HG02642 (cell line): ENCODE measurements at regions not wholly inside any gene's neighbourhood (a gene's known extent, or its start where the extent isn't known, plus 50 kb on each side); places are given as distances from the start of the nearest gene placed in this dataset.

ENCODE experiments used
- ATAC-seq: cut with Tn5 transposase; IDR thresholded peaks from one replicate; pipeline ENCODE4 v1.9.1; 2021; ENCODE audit warnings: mild to moderate bottlenecking; ENCODE audit not compliant: unreplicated experiment, poor library complexity

DNA sequence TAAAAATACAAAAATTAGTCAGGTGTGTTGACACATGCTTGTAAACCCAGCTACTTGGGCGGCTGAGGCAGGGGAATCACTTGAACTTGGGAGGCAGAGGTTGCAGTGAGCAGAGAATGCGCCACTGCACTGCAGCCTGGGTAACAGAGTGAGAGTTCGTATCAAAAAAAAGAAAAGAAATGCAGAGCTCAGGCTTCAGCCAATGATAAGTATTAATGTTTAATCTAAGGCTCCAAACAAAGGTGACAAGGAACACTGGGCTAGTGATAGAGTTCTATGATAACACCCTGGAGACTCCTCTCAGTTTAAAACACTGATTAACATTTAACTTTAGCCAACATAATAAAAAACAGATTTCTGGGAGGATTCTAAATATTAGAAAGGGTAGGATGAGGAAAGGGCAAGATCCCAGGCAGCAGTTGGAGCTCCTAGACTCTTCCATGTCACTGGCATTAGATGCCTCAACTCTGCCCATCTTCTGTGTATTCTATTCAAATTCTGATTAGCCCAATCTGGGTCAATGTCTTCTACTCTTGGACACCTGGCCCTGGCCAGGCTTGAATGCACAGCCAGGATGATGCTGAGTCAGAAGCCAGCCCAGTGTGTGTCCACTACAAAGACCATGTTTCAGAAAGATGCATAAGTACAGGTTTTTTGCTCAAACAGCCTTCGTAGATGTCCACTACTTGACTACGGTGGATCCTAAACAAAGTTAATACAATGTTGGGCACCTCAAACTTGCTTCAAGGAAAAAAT is 91.0 kb upstream of the FAM169A start:
- no peak for ATAC-seq

DNA sequence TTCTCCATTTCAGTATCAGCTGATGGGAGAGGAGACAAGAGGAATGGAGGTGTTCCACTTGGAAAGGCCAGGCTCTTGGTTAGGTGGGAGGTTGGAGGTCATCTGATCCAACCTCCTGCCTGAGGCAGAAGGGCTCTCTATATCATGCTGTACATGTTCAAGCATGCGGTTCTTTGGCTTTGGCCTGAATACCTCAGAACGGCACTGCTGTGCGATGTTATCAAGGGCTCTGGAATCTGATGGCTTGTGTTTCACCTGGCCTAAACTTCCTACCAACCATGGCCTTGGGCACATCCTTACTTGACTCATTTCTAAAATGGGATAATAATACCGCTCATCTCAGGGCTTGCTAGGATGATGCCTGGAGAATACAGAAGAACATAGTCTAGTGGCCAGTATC is 90.1 kb upstream of the FAM169A start:
- ATAC-seq = no peak

DNA sequence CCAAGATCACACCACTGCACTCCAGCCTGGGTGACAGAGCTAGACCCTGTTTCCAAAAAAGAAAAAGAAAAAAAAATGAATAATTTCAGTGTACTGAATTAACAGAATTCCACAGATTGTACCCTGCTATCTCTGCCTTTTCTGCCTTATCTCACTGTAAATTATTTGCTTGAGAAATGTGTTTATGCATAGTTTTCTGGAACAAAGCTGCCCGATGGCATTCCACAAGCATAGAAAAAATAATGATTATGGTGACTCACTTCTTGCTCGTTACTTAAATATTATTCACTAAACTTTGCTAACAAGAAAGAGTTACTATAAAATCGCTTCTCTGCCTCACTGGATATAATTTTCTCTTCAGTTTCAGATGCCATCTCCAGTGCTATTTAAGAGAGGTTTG is 88.7 kb upstream of the FAM169A start:
- ATAC-seq = no peak

DNA sequence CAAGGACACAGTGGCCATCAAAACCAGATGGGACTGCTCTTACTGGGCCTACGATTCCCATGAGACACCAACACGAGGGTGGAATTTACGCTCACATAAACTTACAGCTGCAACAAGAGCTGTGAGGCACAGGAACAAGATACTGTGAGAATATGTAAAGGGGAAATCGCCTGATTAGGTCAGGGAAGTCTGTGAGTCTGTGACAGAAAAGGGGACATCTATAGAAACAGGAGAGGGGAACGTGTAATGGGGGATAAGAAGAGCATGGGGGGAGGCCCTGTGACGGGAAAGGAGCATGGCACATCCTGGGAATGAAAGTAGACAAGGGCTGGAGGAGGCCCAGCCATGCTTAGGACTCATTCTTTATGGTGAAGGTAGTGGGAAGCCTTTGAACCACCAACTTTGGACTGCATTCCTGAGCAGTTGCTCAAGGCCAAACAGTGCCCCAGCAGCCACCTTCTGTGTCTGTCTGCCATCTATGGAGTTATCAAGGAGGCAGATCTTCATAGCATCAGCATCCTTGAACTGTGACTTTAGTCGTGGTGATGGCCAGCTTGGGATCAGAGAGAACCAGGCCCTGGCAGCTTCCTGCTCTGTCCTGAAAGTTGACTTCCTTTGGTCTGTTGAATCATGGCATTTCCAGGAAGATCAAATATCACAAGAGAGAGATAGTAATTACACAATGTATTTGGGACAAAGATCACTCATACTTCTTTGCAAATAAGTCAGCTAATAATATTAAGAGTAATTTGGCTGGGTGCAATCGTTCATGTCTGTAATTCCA is 87.9 kb upstream of the FAM169A start:
- ATAC-seq = no peak

DNA sequence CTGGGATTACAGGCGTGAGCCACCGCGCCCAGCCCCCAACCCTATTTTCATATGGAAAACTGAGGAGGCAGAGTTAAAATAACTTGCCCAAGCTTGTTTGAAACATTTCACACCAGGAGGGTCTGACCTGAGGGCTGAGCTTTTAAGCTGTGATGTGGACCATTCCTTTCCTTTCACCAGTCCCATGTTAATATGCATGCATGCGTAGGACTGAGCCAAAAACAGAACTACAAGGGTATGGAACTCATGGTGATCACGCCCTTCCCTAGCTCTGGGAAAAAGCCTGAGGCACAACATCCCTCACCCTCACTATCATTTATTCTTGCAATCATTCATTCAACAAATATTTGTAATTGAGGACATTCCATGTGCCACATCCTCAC is 87.4 kb upstream of the FAM169A start:
- no peak for ATAC-seq

DNA sequence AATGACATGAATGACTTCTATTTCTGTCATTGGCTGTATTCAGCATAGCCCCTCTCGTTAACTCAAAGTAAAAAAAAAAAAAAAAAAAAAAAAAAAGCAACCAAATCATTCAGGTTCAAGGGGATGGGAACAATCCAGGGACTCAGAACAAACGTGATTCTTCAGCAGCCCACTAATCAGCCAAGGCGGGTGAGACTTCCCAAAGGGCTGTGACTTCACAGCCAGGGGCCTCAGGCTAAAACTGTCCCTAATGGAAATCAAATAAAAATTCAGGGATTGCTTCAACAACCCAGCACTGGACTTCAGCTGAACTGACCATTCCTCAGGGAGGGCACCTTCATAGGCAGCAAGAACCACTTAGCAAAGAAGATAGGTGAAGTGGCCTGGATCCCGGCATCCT is 86.2 kb upstream of the FAM169A start:
- no peak for ATAC-seq

DNA sequence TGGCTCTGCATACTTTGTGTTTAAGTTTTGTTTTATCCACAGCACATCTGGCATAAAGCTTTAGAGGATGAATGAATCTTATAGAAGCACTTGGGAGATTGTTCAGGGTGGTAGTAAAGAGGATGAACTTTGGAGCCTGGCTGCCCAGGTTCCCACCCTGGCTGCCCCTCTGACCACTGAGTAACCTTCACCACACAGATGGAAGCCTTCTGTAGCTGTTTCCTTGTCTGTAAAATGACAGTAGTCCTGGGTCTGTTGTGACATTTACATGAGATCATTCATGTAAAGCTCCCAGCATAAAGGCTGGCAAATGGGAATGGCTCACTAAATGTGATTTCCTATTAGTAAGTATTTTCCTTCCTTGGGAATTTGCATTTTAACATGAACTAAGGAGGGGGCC is 85.7 kb upstream of the FAM169A start:
- ATAC-seq = no peak

DNA sequence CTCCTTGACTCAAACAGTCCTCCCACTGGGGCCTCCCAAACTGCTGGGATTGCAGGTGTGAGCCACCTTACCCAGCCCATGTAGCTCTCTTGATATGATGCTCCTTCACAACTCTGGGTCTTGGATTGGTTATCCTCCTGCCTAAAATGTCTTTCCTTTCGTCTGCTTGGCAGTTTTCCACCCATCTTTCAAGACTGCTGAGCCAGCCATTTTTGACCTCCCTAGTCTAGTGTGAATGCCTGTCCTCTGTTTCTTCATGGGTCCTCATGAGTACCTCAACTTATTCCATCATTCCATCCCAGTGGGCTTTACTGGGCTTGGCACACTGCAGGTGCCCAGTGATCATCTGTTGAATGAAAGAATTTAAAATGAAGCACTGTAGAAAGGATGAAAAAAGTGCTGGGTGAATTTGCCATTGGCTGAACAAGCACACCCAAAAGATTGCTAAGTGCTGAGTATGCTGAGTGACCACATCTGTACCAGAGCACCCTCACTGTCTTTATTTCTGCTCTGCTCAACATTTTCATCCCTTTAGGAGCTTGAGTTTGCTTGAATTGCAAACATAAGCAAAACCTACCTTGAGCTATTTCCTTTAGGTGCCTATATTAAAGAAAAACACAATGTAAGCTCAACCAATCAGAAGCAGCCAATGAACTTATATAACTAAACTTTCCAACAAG is 84.8 kb upstream of the FAM169A start:
- no peak for ATAC-seq

DNA sequence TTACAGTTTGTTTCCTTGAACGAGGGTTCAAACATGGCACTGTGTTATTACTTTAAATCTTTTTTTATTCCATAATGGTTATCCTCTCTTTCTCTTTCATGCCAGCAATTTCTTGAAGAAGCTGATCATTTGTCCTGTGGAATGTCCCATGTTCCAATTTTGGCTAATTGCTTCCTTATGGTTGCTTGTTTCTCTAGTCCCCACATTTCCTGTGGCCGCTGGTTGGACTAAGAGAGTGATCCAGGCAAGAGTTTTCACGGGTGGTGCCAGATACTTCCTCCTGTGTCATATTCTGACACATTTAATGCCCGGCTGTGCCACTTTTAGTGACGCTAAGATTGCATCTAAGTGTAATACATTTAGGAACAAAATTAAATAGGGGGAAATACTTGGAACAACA is 83.8 kb upstream of the FAM169A start:
- no peak for ATAC-seq

DNA sequence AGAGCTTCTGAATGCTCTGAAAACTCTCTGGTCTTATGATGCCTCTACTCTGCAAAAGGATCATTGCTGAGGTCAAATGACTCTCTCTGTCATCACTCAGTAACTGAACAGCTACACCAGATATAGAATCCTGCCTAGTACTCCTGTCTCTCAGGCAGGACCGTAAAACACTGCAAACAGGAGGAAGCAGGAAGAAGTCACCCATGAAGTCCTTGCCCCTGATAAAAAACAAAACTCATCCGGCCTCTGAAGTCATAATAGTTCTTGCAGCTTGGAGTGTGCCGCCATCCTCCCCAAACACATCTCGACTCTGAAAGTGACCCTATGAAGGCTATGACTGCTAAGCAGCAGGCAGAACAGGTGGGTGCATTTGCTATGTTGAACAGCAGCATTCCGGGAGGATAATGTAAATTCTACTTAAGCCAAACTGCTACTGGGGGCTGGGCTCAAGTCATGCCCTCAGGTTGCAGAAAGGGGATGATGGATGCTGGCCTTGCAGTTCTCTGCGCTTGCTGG is 81.9 kb upstream of the FAM169A start:
- ATAC-seq = no peak

DNA sequence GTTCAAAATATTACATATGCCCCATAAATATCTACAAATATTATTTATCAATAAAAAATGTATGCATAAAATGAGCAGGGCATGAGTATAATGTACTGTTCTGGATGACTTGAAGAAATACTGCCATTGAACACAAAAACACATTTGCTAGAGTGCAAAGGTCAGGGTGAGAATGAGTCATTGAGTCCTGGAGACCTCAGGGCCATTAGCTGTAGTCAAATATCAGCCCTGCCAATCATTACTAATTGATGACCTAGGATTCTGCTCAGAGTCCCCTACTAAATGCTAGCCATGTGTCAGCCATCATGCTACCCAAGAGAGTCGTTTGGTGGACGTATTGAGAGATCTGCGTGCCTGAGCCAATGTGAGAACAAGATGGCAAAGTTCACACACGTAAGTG is 80.3 kb upstream of the FAM169A start:
- no peak for ATAC-seq

DNA sequence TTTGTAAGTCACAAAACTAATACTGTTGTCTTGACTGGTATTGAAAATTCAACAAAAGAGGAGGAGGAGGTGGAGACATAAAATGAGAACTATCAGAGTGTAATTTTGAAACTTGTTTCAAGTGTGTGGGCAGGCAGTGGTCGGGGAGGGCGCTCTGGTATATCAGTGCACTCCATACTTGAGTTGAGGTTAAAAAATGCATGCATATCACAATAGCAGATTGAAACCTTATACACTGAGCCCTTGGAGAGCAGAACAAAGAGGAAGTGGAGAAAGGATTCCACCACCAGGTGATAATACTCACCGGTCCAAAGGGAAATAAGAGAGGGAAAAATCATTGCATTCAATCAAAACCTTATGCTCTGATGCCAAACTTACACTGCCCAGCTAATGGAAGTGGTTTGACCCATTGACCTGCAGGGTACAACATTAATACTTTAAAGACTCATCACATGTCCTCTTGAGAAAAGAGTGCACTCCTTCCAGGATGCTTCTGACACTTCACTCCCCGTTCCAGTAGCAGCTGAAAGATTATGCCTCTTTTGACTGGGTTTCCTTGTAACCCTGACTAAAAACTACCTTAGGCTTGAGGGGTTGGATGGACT is 79.5 kb upstream of the FAM169A start:
- ATAC-seq = peak; percentile 60

DNA sequence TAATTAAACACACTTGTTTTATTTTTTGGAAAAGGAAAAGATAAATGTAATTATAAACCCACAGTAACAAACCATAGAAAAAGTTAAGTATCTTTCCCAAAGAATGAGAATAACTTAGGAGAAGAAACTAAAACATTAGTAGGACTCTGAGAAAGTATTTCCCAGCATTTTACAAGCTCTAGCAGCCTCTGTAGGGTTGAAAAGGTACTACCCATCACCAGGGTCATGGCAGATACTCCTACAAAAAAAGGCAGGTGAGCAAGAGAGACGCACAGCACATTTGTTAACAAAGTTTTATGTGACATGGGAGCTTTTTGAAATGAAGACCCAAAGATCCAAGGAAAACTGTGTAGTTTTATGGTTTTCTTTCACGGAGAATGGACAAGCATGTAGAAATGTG is 77.7 kb upstream of the FAM169A start:
- ATAC-seq = no peak

DNA sequence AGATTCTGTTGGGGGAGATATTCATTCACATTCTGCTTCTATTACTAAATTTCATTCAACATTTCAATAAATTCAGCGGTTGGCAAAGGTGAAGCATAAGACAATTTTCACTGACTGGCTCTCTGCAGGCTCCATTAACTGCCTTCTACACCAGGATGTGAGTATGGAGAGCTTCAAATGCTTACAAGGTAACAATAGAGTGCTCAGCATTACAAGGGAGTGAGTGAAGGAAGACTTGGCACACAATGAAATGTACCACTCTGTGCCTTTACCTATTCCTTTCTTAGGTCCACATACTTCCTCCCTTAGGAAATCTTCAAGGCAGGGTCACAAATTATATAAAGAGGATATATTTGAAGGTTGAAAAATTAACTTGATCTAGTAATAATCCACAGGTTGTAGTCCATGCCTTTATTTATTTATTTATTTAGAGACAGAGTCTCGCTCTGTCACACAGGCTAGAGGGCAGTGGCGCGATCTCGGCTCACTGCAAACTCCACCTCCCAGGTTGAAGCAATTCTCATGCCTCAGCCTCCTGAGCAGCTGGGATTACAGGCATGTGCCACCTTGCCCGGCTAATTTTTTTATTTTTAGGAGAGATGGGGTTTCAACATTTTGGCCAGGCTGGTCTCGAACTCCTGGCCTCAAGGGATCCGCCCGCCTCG is 76.6 kb upstream of the FAM169A start:
- no peak for ATAC-seq

DNA sequence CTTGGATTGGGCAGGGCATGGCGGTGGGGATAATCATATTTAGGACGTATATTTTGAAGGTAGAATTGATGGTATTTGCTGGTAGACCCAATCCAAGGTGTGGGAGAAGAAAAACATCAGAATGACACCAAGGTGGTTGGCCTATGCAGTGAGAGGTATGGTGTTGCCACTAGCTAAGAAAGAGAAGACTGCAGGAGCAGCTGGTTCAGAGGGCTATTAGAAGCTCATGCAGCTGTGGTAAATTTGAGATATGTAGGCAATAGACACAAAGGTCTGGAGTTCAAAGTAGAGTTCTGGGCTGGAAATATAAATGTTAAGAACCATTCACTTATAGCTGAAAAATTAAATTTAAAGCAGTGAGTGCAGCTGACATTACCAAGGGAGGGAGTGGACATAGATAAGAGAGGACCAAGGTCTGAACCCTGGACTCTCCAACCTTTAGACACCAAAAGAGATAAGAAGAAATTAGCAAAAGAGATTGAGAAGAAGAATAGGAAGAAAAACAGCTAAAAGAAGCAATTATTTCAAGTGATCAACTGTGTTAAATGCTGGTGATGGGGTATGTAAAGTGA is 74.7 kb upstream of the FAM169A start:
- no peak for ATAC-seq

DNA sequence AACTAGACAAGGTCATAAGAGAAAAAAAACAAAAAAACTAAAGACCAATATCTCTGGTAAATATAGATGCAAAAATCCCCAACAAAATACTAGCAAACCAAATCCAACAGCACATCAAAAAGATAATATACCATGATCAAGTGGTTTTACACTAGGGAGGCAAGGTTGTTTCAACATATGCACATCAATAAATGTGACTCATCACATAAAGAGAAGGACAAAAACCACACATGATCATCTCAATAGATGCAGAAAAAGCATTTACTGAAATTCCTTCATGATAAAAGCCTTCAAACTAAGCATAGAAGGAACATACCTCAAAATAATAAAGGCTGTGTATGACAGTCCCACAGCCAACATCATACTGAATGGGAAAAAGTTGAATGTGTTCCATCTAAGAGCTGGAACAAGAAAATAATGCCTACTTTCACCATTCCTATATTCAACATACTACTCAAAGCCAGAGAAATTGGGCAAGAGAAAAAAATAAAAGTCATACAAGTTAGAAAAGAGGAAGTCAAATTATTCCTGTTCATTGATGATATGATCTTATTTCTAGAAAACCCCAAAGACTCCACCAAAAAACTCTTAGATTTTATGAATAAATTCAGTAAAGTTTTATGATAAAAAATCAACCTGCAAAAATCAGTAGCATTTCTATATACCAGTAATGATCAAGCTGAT is 72.2 kb upstream of the FAM169A start:
- ATAC-seq = no peak

DNA sequence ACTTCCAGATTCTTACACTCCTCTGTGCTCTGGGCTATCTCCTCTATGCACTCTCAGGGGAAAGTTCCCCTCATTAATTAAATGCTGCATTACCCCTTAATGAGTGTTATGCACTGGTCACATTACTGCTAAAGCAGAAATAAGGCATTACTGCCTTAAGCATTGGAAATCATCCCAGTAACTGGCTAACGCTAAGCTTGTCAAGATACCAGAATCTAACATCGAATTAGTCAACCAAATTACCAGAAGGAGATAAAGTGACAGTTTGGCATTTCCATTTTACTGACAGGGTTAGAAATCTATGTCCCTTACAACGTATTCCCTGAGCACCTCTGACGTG is 69.5 kb upstream of the FAM169A start:
- no peak for ATAC-seq

DNA sequence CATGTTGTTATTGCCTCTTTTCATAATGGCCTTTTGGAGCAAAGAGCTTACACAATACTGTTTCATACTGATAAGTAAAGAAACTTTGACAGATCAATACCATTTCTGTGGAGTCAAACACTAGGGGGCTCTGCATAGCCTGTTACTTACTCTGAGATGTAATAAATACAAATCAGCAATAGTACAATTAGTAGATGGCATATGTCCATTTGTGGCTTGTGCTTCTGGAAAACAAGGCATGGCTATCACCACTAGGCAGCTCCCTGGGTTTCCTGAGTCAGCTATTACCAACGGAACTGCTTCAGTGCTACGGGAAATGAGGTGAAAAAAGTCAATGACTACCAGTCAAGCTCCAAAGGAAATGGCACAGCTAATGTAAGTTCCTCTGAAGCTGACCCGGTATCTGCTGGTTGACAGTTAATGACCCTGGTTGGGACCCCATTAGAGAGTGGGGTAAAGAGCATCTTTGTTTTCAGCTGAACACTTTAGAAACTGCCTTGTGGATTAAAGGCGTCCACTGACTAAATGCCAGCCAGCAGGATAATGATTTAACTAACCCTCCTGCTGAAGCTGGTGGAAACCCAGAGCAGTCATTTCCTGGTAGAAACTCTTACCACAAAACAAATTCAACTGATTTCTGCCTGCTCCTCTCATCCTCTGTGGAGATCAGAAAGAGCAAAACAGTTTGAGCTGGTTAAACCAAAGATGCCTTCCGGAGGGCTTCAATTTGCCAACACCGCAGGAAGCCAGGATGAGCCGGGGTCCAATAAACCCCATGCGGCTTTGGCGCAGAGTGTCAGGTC is 69.0 kb upstream of the FAM169A start:
- no peak for ATAC-seq

DNA sequence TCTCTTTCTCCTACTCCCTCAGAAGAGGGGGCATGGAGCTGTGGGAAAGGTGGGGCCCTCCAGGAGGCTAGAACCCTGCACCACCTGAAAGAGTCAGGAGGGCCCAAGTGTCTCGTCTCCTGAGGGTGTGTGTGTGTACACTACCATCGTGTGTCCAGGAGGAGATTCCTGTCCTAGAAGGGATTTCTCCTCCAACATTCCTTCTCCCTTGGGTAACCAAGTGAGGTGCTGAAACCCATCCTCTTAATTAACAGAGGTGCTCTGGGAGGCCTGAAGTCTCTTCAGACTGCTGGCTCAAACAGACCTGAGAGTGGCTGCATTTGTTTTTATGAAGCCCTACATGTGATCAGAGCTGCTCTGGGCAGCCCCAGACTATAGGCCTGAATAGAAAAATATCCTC is 61.1 kb upstream of the FAM169A start:
- no peak for ATAC-seq
